ENCODE measurements at regions not wholly inside any gene's neighbourhood (a gene's known extent, or its start where the extent isn't known, plus 50 kb on each side); places are given as distances from the start of the nearest gene placed in this dataset.
"Not testable (repeated sequence)": the region's sequence is repeated elsewhere in the genome, so short reads cannot be mapped to it uniquely, and the experiment has no call there.

GRCh38 chr17:27956601-27957445 lies 63.7 kb upstream of the LYRM9 start:
- no peak overlapping the region for H2AFZ ChIP-seq
- DNase-seq (ENCODE audit: low spot score) (peak; percentile 46), ATAC-seq (peak; percentile 31)
- H3K27ac ChIP-seq (ENCODE audit: low read depth): no peak overlapping the region
- peaks cover 5% of the 10 kb centered on the region for H3K27me3 Mint-ChIP-seq (ENCODE audit: insufficient read depth, low read depth, poor library complexity)
- no peak overlapping the region for H3K4me3 Mint-ChIP-seq
- H3K9me2 ChIP-seq (ENCODE audit: insufficient read depth): no peaks in the 10 kb centered on the region
- no peak overlapping the region for H3K27ac Mint-ChIP-seq
- no peaks in the 10 kb centered on the region for H4K20me1 ChIP-seq (replicated peaks; ENCODE audit: insufficient read depth)
- no peaks in the 10 kb centered on the region for H3K79me2 ChIP-seq (replicated peaks; ENCODE audit: insufficient read depth)
- no peaks in the 10 kb centered on the region for H3K27me3 ChIP-seq (ENCODE audit: insufficient read depth)
- no peak overlapping the region for H3K4me3 ChIP-seq
- no peak for TF ChIP-seq CREB1 (CRISPR knock-in tag; IDR thresholded peaks at IDR 0.05; ENCODE audit: low read depth)
- H3K4me2 ChIP-seq: peak overlapping the region; percentile 2; the same call in 1 of the 2 replicates
- H3K36me3 Mint-ChIP-seq (ENCODE audit: low read depth): no peaks in the 10 kb centered on the region
- no peaks in the 10 kb centered on the region; the same call in 2 of the 3 replicates for H3K9me3 Mint-ChIP-seq
- H3F3A ChIP-seq (replicated peaks; ENCODE audit: low read depth): no peaks in the 10 kb centered on the region
- no peaks in the 10 kb centered on the region for H3K36me3 ChIP-seq (ENCODE audit: insufficient read depth)
- H3K4me1 Mint-ChIP-seq: peaks cover 45% of the 10 kb centered on the region
- peaks cover 30% of the 10 kb centered on the region for H3K4me1 ChIP-seq (ENCODE audit: insufficient read depth)

- DNase-seq (ENCODE audit: low spot score); ATAC-seq; H3K27me3 Mint-ChIP-seq (ENCODE audit: insufficient read depth, low read depth, poor library complexity); H3F3A ChIP-seq (replicated peaks; ENCODE audit: low read depth); H3K36me3 ChIP-seq (ENCODE audit: insufficient read depth); H4K20me1 ChIP-seq (replicated peaks; ENCODE audit: insufficient read depth); H3K4me3 Mint-ChIP-seq; H3K4me3 ChIP-seq; H3K79me2 ChIP-seq (replicated peaks; ENCODE audit: insufficient read depth); H3K36me3 Mint-ChIP-seq (ENCODE audit: low read depth); H3K9me3 Mint-ChIP-seq; H3K27ac Mint-ChIP-seq; H3K9me2 ChIP-seq (ENCODE audit: insufficient read depth); H2AFZ ChIP-seq; H3K27me3 ChIP-seq (ENCODE audit: insufficient read depth); H3K27ac ChIP-seq (ENCODE audit: low read depth): not testable (repeated sequence)
- peaks cover 44% of the 10 kb centered on the region for H3K4me1 Mint-ChIP-seq
- Histone ChIP-seq H3K4me1 (ENCODE audit: insufficient read depth) (peaks cover 30% of the 10 kb centered on the region), H3K4me2 (peak overlapping the region; percentile 2; the same call in 1 of the 2 replicates)
These were observed 64.3 kb upstream of the LYRM9 start for GRCh38 chr17:27957446-27957793.

GRCh38 chr17:27958708-27959381 lies 65.7 kb upstream of the LYRM9 start:
- 0 out of 2 replicates have a peak, but pooled peaks have one; percentile 23 for TF ChIP-seq ZNF114 (CRISPR knock-in tag; IDR thresholded peaks at IDR 0.05)
- TF ChIP-seq ZNF331 (CRISPR knock-in tag; IDR thresholded peaks at IDR 0.05; ENCODE audit: low read depth): no peak
- TF ChIP-seq POLR2AphosphoS5 (IDR thresholded peaks at IDR 0.05; ENCODE audit: low read depth): no peak
- TF ChIP-seq NANOG (IDR thresholded peaks at IDR 0.05; ENCODE audit: borderline replicate concordance): peak; percentile 65; the same call in 1 of the 2 replicates
- no peaks in the 10 kb centered on the region for H4K20me1 ChIP-seq (replicated peaks; ENCODE audit: insufficient read depth)
- H3K36me3 Mint-ChIP-seq (ENCODE audit: low read depth): no peaks in the 10 kb centered on the region
- peak; percentile 22 for DNase-seq (ENCODE audit: low spot score)
- no peaks in the 10 kb centered on the region for H3K36me3 ChIP-seq (ENCODE audit: insufficient read depth)
- no peaks in the 10 kb centered on the region for H3K9me2 ChIP-seq (ENCODE audit: insufficient read depth)
- H3K4me3 ChIP-seq: no peak overlapping the region
- peak; percentile 30 for ATAC-seq
- no peaks in the 10 kb centered on the region for H3K27me3 ChIP-seq (ENCODE audit: insufficient read depth)
- H3K27me3 Mint-ChIP-seq (ENCODE audit: insufficient read depth, low read depth, poor library complexity): no peaks in the 10 kb centered on the region
- peaks cover 42% of the 10 kb centered on the region for H3K4me1 Mint-ChIP-seq
- 0 out of 2 replicates have a peak overlapping the region, but pooled peaks have one; percentile 7 for H3K4me2 ChIP-seq
- no peak overlapping the region for H2AFZ ChIP-seq
- H3K4me1 ChIP-seq (ENCODE audit: insufficient read depth): peaks cover 37% of the 10 kb centered on the region
- H3K27ac Mint-ChIP-seq: peak overlapping the region; percentile 57; the same call in 1 of the 2 replicates
- H3K4me3 Mint-ChIP-seq: no peak overlapping the region
- H3K79me2 ChIP-seq (replicated peaks; ENCODE audit: insufficient read depth): no peaks in the 10 kb centered on the region
- H3K27ac ChIP-seq (ENCODE audit: low read depth): peak overlapping the region; percentile 63
- H3F3A ChIP-seq (replicated peaks; ENCODE audit: low read depth): no peaks in the 10 kb centered on the region
- H3K9me3 Mint-ChIP-seq: no peaks in the 10 kb centered on the region; the same call in 2 of the 3 replicates
